ENCODE measurements at regions not wholly inside any gene's neighbourhood (a gene's known extent, or its start where the extent isn't known, plus 50 kb on each side); places are given as distances from the start of the nearest gene placed in this dataset.

- Mint-ChIP-seq H3K36me3 (ENCODE audit: insufficient read depth, unreplicated experiment) (no peaks in the 10 kb centered on the region), H3K27me3 (ENCODE audit: insufficient read depth, unreplicated experiment) (no peaks in the 10 kb centered on the region), H3K4me1 (ENCODE audit: insufficient read depth, unreplicated experiment) (peaks cover 8% of the 10 kb centered on the region), H3K27ac (ENCODE audit: low read depth, unreplicated experiment) (no peak overlapping the region), H3K9me3 (ENCODE audit: unreplicated experiment) (no peaks in the 10 kb centered on the region), H3K4me3 (ENCODE audit: unreplicated experiment) (no peak overlapping the region)
- no TSS peak for BruUV-seq (replicated peaks)
- DNase-seq (ENCODE audit: unreplicated experiment), result no peak
- CTCF ChIA-PET, result interaction anchor here (0.7 kb wide), 1 partner anchor 405 kb away, joined by 3 read pairs; no protein-coding TSS in a partner anchor
- intact Hi-C loops (cut with micrococcal nuclease), result loop anchor here (10.0 kb wide), 1 partner anchor 432 kb away; no protein-coding TSS in a partner anchor
- TF ChIP-seq CTCF (IDR thresholded peaks at IDR 0.05; ENCODE audit: unreplicated experiment), result no peak
- POLR2A ChIA-PET, result no interaction called here
These were observed 410.8 kb upstream of the POU3F3 start for GRCh38 chr2:104443145-104443544.

GRCh38 chr2:104444392-104444791, 409.5 kb upstream of the POU3F3 start:
- DNase-seq (ENCODE audit: unreplicated experiment), result peak; percentile 53
- no peaks in the 10 kb centered on the region for H3K9me3 Mint-ChIP-seq (ENCODE audit: unreplicated experiment)
- ChIA-PET POLR2A (interaction anchor here (0.6 kb wide), 1 partner anchor 93 kb away, joined by 3 read pairs; no protein-coding TSS in a partner anchor), CTCF (interaction anchor here (0.5 to 1.5 kb wide), 7 partner anchors 9 to 1320 kb away, joined by 3 to 8 read pairs (median 3); no protein-coding TSS in a partner anchor)
- H3K4me3 Mint-ChIP-seq (ENCODE audit: unreplicated experiment), result no peak overlapping the region
- BruUV-seq (replicated peaks), result no TSS peak
- TF ChIP-seq CTCF (IDR thresholded peaks at IDR 0.05; ENCODE audit: unreplicated experiment), result no peak
- H3K27me3 Mint-ChIP-seq (ENCODE audit: insufficient read depth, unreplicated experiment), result no peaks in the 10 kb centered on the region
- no peaks in the 10 kb centered on the region for H3K36me3 Mint-ChIP-seq (ENCODE audit: insufficient read depth, unreplicated experiment)
- no peak overlapping the region for H3K27ac Mint-ChIP-seq (ENCODE audit: low read depth, unreplicated experiment)
- intact Hi-C loops (cut with micrococcal nuclease), result loop anchor here (10.0 kb wide), 1 partner anchor 430 kb away; no protein-coding TSS in a partner anchor
- H3K4me1 Mint-ChIP-seq (ENCODE audit: insufficient read depth, unreplicated experiment), result peaks cover 8% of the 10 kb centered on the region

- H3K4me1 Mint-ChIP-seq (ENCODE audit: insufficient read depth, unreplicated experiment), result peaks cover 8% of the 10 kb centered on the region
- TF ChIP-seq CTCF (IDR thresholded peaks at IDR 0.05; ENCODE audit: unreplicated experiment), result no peak
- H3K9me3 Mint-ChIP-seq (ENCODE audit: unreplicated experiment), result no peaks in the 10 kb centered on the region
- CTCF ChIA-PET, result interaction anchor here (0.7 to 1.5 kb wide), 4 partner anchors 12 to 1320 kb away, joined by 3 to 8 read pairs (median 5); no protein-coding TSS in a partner anchor
- POLR2A ChIA-PET, result interaction anchor here (0.6 kb wide), 1 partner anchor 93 kb away, joined by 3 read pairs; no protein-coding TSS in a partner anchor
- DNase-seq (ENCODE audit: unreplicated experiment), result no peak
- no peak overlapping the region for H3K27ac Mint-ChIP-seq (ENCODE audit: low read depth, unreplicated experiment)
- no peak overlapping the region for H3K4me3 Mint-ChIP-seq (ENCODE audit: unreplicated experiment)
- BruUV-seq (replicated peaks), result no TSS peak
- intact Hi-C loops (cut with micrococcal nuclease), result loop anchor here (10.0 kb wide), 1 partner anchor 430 kb away; no protein-coding TSS in a partner anchor
- H3K27me3 Mint-ChIP-seq (ENCODE audit: insufficient read depth, unreplicated experiment), result no peaks in the 10 kb centered on the region
- no peaks in the 10 kb centered on the region for H3K36me3 Mint-ChIP-seq (ENCODE audit: insufficient read depth, unreplicated experiment)
These were observed 409.0 kb upstream of the POU3F3 start for GRCh38 chr2:104444889-104445288.

- ChIA-PET POLR2A (interaction anchor here (0.6 to 1.0 kb wide), 3 partner anchors 33 to 402 kb away, joined by 3 read pairs; no protein-coding TSS in a partner anchor), CTCF (interaction anchor here (0.5 to 2.7 kb wide), 22 partner anchors 9 to 1785 kb away, joined by 3 to 11 read pairs (median 4); no protein-coding TSS in a partner anchor)
- peaks cover 9% of the 10 kb centered on the region for H3K27me3 Mint-ChIP-seq (ENCODE audit: insufficient read depth, unreplicated experiment)
- peak; percentile 10 for TF ChIP-seq CTCF (IDR thresholded peaks at IDR 0.05; ENCODE audit: unreplicated experiment)
- peaks cover 8% of the 10 kb centered on the region for H3K4me1 Mint-ChIP-seq (ENCODE audit: insufficient read depth, unreplicated experiment)
- intact Hi-C loops (cut with micrococcal nuclease), result loop anchor here (10.0 kb wide), 1 partner anchor 427 kb away; no protein-coding TSS in a partner anchor
- no peak overlapping the region for H3K27ac Mint-ChIP-seq (ENCODE audit: low read depth, unreplicated experiment)
- H3K36me3 Mint-ChIP-seq (ENCODE audit: insufficient read depth, unreplicated experiment), result no peaks in the 10 kb centered on the region
- DNase-seq (ENCODE audit: unreplicated experiment), result peak; percentile 20
- no peaks in the 10 kb centered on the region for H3K9me3 Mint-ChIP-seq (ENCODE audit: unreplicated experiment)
- no peak overlapping the region for H3K4me3 Mint-ChIP-seq (ENCODE audit: unreplicated experiment)
- BruUV-seq (replicated peaks), result no TSS peak
These were observed 406.0 kb upstream of the POU3F3 start for GRCh38 chr2:104447831-104448434.
